Urinary bladder (tissue), 3 donors: ENCODE measurements at regions not wholly inside any gene's neighbourhood (a gene's known extent, or its start where the extent isn't known, plus 50 kb on each side); places are given as distances from the start of the nearest gene placed in this dataset.

Source experiments
- DNase-seq: peaks from one replicate; pipeline ENCODE4 v3.0.0-alpha.2; 2015; ENCODE audit errors: extremely low spot score
- H3K27ac ChIP-seq: one replicate; pipeline ENCODE4 v1.5.1; 2013; ENCODE audit warnings: low read depth, mild to moderate bottlenecking, moderate library complexity
- H3K36me3 ChIP-seq: one replicate; pipeline ENCODE4 v1.6.1; 2013; ENCODE audit warnings: mild to moderate bottlenecking, moderate library complexity; ENCODE audit not compliant: insufficient read depth
- H3K4me1 ChIP-seq: one replicate; pipeline ENCODE4 v1.6.1; 2013; ENCODE audit warnings: mild to moderate bottlenecking, moderate library complexity; ENCODE audit not compliant: insufficient read depth
- H3K4me3 ChIP-seq: one replicate; pipeline ENCODE4 v1.5.1; 2013; ENCODE audit warnings: low read depth, low read length
- WGBS: extraction: QIAGEN DNeasy Blood & Tissue Kit; methylation state at CpG from one replicate; pipeline ENCODE4 v1.1.7; 2013; 5-methylcytosine and 5-hydroxymethylcytosine counted together
- donor health status: healthy with polysubstance abuse.
- donor health status: healthy.

- 83% methylated on average over 8 of the region's 8 CpGs for WGBS
- no peaks in the 10 kb centered on the region for H3K36me3 ChIP-seq
- no peak overlapping the region for H3K4me3 ChIP-seq
- no peak for DNase-seq
- no peak overlapping the region for H3K27ac ChIP-seq
- no peaks in the 10 kb centered on the region for H3K4me1 ChIP-seq
Observed at GRCh38 chr5:155299386-155300005, 285.9 kb downstream of the KIF4B start.

DNA sequence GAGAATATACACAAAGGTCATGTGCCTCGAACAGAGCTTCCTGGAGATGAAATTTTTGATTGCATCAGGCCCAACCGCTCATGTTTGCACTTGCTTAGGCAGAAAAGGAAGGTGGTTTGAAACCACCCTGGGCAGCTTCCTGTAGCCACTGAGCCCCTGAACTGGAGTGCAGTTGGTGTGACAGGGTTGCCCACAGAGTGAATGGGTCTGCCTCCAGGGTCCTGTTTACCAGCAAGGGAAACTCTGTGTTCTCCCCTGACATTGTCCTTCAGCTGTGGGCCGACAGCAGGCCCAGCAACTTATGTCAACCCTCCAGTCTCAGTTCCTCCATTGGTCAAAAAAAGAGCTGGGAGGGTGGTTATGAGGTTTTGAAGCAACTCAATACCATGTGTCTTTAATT lies 289.6 kb downstream of the KIF4B start:
- Histone ChIP-seq H3K4me1 (no peaks in the 10 kb centered on the region), H3K36me3 (no peaks in the 10 kb centered on the region), H3K4me3 (no peak overlapping the region), H3K27ac (no peak overlapping the region)
- WGBS, result 54% methylated on average over 3 of the region's 3 CpGs
- no peak for DNase-seq

- DNase-seq, result no peak
- Histone ChIP-seq H3K27ac (no peak overlapping the region), H3K4me1 (no peaks in the 10 kb centered on the region), H3K4me3 (no peak overlapping the region), H3K36me3 (no peaks in the 10 kb centered on the region)
- WGBS, result 70% methylated on average over 3 of the region's 3 CpGs
Observed at GRCh38 chr5:155307229-155307628, 293.7 kb downstream of the KIF4B start.

GRCh38 chr5:155308289-155308688 lies 294.7 kb downstream of the KIF4B start:
- Histone ChIP-seq H3K4me1 (no peaks in the 10 kb centered on the region), H3K36me3 (no peaks in the 10 kb centered on the region), H3K27ac (no peak overlapping the region), H3K4me3 (no peak overlapping the region)
- no peak for DNase-seq

- DNase-seq, result no peak
- no peak overlapping the region for H3K27ac ChIP-seq
- no peaks in the 10 kb centered on the region for H3K4me1 ChIP-seq
- H3K4me3 ChIP-seq, result no peak overlapping the region
- no peaks in the 10 kb centered on the region for H3K36me3 ChIP-seq
- 78% methylated on average over 4 of the region's 4 CpGs for WGBS
Observed at GRCh38 chr5:155309021-155309746, 295.6 kb downstream of the KIF4B start.

DNA sequence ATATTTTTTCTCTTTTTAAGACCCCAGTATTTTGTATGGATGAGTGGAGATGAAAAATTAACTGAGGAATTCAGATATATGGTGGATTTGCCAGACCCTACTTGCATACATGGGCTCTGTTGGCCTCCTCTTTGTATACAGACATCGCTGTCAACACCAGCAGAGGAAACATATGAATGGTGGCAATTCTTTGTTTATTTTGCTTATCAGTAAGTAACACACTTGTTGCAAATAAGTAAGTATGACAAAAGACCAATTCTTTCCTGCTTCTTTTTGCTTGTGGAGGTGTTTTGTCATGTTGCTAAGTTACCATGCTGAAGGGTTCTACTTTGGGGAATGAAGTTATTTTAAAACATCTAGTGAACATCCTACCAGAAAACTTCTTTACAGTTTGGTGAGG lies 298.2 kb downstream of the KIF4B start:
- H3K36me3 ChIP-seq, result no peaks in the 10 kb centered on the region

DNA sequence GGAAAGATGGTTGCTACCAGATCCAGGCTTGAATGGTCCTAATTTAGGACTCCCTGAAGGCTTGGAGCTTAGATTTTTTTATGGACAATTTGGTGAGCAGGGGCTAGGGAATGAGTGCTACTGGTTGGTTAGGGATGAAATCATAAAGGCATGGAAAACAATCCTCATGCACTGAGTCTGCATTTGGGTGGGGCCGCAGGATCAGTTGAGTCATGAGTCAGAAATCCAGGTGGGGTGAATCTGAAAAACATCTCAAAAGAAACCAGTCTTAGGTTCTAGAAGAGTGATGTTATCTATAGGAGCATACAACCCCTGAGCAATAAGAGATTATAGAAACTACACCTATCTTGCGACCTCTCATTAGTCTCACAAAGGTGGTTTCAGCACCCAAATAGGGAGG lies 300.0 kb downstream of the KIF4B start:
- no peak for DNase-seq
- no peaks in the 10 kb centered on the region for H3K4me1 ChIP-seq
- 97% methylated on average over 2 of the region's 2 CpGs for WGBS
- H3K36me3 ChIP-seq, result no peaks in the 10 kb centered on the region
- no peak overlapping the region for H3K27ac ChIP-seq
- no peak overlapping the region for H3K4me3 ChIP-seq

More for the DNA sequence above, 298.2 kb downstream of the KIF4B start:
- Histone ChIP-seq H3K27ac (no peak overlapping the region), H3K4me3 (no peak overlapping the region), H3K4me1 (no peaks in the 10 kb centered on the region)
- no peak for DNase-seq
- whole genome bisulfite sequencing, result 81% methylated on average over 1 of the region's 1 CpG

GRCh38 chr5:155316070-155316714 lies 302.6 kb downstream of the KIF4B start:
- no peak overlapping the region for H3K4me3 ChIP-seq
- no peak for DNase-seq
- H3K4me1 ChIP-seq, result no peaks in the 10 kb centered on the region
- 82% methylated on average over 12 of the region's 12 CpGs for WGBS
- H3K27ac ChIP-seq, result no peak overlapping the region
- H3K36me3 ChIP-seq, result no peaks in the 10 kb centered on the region

DNA sequence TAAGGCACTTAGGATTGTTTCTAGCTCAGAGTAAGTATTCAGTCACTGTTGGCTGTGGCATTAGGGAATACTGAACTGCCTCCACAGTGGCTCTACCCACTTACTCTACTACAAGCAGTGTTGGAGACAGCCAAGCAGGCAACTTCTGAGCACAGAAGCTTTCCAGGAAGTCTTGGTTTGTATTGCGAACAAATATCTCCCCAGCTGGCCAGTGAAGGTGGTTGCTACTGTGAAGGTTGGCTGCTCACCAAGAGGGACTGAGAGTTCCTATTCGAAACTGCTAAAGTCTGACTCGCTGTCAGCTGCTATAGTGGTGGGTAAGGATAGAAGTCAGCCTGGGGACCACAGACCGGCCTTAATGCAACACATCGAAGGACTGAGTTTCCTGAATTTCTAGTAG lies 319.1 kb downstream of the KIF4B start:
- Histone ChIP-seq H3K36me3 (no peaks in the 10 kb centered on the region), H3K4me3 (no peak overlapping the region), H3K27ac (no peak overlapping the region), H3K4me1 (no peaks in the 10 kb centered on the region)
- no peak for DNase-seq
- 81% methylated on average over 5 of the region's 5 CpGs for WGBS

DNA sequence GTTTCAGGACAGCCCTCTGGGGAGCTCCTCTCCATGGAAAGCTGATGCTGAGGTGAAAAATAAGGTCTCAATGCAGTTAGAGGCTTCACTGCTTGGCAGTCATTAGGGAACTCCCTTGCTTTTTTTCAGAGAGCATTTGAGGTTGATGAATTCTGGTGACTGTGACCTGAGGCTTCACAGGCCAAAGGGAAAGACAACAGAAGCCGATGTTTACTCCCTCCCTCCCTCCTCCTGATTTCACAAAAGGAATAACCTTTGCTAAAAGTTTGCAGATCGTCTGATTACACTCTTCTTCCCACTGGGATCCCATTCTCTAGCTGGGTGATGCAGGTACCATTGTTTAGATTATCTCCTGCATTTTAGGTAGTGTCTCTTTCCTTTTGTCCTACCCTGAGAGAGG lies 329.4 kb downstream of the KIF4B start:
- no peak for DNase-seq
- Histone ChIP-seq H3K27ac (no peak overlapping the region), H3K4me1 (no peaks in the 10 kb centered on the region), H3K36me3 (no peaks in the 10 kb centered on the region), H3K4me3 (no peak overlapping the region)
- 66% methylated on average over 2 of the region's 2 CpGs for WGBS

DNA sequence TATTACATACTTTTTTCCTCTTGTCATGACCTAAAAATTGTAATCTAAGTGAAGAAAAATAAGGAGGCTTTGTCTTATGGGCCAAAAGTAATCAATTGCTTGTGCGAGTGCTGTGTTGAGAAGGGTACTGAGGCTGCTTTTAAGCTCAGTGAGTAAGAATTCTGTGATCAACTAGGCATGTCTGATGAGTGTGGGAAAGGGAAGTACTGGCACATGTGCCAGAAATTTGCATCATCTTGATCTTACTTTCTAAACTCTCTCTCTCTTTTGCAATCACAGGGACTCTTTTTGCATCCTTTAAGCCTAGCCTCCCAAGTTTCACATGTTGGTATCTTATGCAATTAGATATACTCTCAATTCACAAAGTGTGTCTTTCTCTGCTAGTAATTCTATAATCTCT lies 329.9 kb downstream of the KIF4B start:
- WGBS, result 92% methylated on average over 1 of the region's 1 CpG
- H3K27ac ChIP-seq, result no peak overlapping the region
- H3K4me3 ChIP-seq, result no peak overlapping the region
- DNase-seq, result no peak
- no peaks in the 10 kb centered on the region for H3K4me1 ChIP-seq
- no peaks in the 10 kb centered on the region for H3K36me3 ChIP-seq

- no peaks in the 10 kb centered on the region for H3K36me3 ChIP-seq
- no peaks in the 10 kb centered on the region for H3K4me1 ChIP-seq
- H3K27ac ChIP-seq, result no peak overlapping the region
- H3K4me3 ChIP-seq, result no peak overlapping the region
- no peak for DNase-seq
Observed at GRCh38 chr5:155353231-155353630, 339.7 kb downstream of the KIF4B start.

GRCh38 chr5:155366096-155366495 lies 352.5 kb downstream of the KIF4B start:
- no peak for DNase-seq
- 83% methylated on average over 4 of the region's 4 CpGs for WGBS
- Histone ChIP-seq H3K36me3 (no peaks in the 10 kb centered on the region), H3K4me1 (no peaks in the 10 kb centered on the region), H3K4me3 (no peak overlapping the region), H3K27ac (no peak overlapping the region)

DNA sequence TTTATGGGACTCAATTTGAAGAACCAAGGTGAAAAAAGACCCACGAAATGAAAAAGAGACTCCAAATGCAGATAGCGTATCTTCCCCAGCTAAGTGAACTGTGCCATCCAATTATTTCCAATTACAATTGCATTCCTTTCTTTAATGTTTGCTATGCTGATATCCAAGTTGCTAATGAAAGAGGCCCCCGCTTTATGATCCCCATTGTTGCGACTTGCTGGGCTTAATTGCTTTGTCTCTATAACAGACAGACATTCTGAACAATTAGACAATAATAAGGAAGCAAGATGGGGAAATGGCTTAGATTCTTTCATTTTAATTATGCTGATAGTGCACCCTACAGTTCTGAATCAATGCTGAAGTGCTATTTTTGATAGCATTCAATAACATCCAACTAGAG lies 354.3 kb downstream of the KIF4B start:
- Histone ChIP-seq H3K4me3 (no peak overlapping the region), H3K36me3 (no peaks in the 10 kb centered on the region), H3K4me1 (no peaks in the 10 kb centered on the region), H3K27ac (no peak overlapping the region)
- no peak for DNase-seq
- WGBS, result 78% methylated on average over 4 of the region's 4 CpGs
